ES-I3 (cell line): ENCODE measurements at regions not wholly inside any gene's neighbourhood (a gene's known extent, or its start where the extent isn't known, plus 50 kb on each side); places are given as distances from the start of the nearest gene placed in this dataset.

ENCODE experiments used
- H3K36me3 ChIP-seq: 2 replicates; pipeline ENCODE4 v1.6.1; 2013; ENCODE audit warnings: mild to moderate bottlenecking, low read length, control low read depth, moderate library complexity; ENCODE audit not compliant: insufficient read depth
- H3K4me1 ChIP-seq: 2 replicates; pipeline ENCODE4 v1.6.1; 2013; ENCODE audit warnings: mild to moderate bottlenecking, control low read depth, low read length; ENCODE audit not compliant: insufficient read depth
- H3K9ac ChIP-seq: 2 replicates; pipeline ENCODE4 v1.6.1; 2013; ENCODE audit warnings: low read depth, mild to moderate bottlenecking, low read length, moderate library complexity
- H3K9me3 ChIP-seq: 2 replicates; pipeline ENCODE4 v1.6.1; 2013; ENCODE audit warnings: mild to moderate bottlenecking, low read length, moderate library complexity; ENCODE audit not compliant: control insufficient read depth, insufficient read depth

DNA sequence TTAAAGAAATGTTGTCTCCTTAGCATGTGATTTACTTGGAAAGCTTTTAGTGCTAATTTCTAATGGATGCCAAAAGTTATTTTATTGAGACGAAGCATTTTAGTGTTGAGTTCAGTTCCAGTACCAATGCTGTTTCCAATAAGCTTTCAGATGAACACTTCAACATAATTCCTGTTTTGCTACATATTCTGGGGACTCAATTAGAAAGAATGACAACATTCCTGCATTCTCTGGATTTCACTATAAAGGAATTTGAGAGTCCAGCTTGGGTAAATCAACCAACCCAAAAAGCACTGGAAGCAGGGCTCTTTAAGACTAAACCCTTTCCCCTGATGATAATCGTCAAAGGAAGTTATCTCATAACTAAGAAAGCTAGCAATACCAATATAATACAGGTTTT lies 353.0 kb upstream of the TMTC1 start:
- no peaks in the 10 kb centered on the region for H3K9me3 ChIP-seq
- no peak overlapping the region for H3K9ac ChIP-seq
- no peaks in the 10 kb centered on the region for H3K4me1 ChIP-seq
- no peaks in the 10 kb centered on the region for H3K36me3 ChIP-seq

DNA sequence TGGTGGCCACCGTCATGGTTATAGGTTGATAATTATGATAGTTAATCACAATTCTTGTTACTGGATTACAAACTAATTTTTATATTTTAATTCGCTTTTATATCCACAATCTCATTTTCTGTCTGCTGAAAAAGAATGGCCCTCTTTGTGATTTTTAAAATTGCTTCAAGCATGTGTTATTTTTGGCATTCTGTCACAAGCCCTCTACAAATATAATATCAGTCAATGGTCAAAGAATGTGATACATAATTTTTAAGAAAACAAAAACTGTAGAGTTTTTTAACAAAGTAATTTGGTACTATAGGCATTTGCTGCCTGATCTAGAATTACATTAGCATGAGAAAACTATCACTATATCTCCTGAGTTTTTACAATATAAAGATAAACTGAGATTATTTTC lies 352.0 kb upstream of the TMTC1 start:
- Histone ChIP-seq H3K4me1 (no peaks in the 10 kb centered on the region), H3K9me3 (no peaks in the 10 kb centered on the region), H3K36me3 (no peaks in the 10 kb centered on the region), H3K9ac (no peak overlapping the region)

DNA sequence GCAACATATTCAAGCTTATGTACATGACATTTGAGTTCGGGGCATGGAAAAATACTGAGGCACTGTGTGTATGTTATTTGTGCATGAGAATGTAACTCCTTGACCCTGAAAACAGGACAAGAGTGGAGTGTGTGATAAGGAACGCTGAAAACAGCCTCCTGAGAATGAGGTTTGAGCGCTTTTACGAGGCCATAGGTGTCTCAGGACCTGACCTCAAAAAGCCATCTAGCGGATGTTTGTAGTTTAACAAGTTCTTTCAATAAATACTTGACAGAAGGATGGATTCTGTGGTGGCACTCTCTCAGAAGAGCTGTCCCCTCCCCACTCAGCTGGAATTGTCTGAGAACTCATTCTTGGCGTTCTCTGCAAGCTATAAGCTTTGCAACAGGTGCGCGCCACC lies 350.5 kb upstream of the TMTC1 start:
- Histone ChIP-seq H3K9ac (no peak overlapping the region), H3K9me3 (no peaks in the 10 kb centered on the region), H3K4me1 (no peaks in the 10 kb centered on the region), H3K36me3 (no peaks in the 10 kb centered on the region)

DNA sequence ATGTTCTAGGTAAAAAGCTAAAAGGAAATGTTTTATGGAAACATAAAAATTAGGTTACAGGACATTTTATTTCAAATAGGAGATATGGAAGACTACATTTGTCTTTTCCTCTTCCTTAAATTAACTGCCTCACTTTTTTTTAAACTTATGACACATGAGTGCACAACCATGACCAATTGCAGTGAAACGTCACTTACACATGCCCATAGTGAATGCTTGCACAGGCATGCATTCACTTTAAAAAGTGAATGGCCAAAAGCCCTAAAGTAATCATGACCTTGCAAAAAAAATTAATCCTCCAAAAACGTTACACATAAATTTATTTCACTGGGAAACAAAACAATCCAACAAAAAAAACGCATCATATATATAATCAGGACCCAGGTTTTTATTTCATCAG lies 343.2 kb upstream of the TMTC1 start:
- Histone ChIP-seq H3K9ac (no peak overlapping the region), H3K4me1 (no peaks in the 10 kb centered on the region), H3K36me3 (no peaks in the 10 kb centered on the region), H3K9me3 (no peaks in the 10 kb centered on the region)

DNA sequence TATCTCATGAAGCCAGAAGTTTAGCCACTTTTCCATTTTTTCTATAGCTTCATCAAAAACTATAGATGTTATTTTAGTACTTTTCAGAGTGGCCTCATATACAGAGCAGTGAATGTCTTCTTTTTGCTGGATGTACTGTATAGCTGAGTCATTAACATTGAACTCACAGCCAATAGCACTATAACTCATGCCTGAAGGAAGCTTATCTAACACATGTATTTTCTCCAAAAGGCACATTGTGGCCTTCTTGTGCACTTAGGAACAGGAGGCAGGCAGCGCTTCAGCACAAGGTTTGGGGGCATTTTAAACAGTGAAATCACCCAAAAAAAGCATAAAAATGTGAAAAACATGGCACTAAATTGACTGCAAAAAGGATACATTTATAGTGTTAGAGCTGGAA lies 336.8 kb upstream of the TMTC1 start:
- no peak overlapping the region for H3K9ac ChIP-seq
- no peaks in the 10 kb centered on the region for H3K4me1 ChIP-seq
- no peaks in the 10 kb centered on the region for H3K9me3 ChIP-seq
- H3K36me3 ChIP-seq, result no peaks in the 10 kb centered on the region

DNA sequence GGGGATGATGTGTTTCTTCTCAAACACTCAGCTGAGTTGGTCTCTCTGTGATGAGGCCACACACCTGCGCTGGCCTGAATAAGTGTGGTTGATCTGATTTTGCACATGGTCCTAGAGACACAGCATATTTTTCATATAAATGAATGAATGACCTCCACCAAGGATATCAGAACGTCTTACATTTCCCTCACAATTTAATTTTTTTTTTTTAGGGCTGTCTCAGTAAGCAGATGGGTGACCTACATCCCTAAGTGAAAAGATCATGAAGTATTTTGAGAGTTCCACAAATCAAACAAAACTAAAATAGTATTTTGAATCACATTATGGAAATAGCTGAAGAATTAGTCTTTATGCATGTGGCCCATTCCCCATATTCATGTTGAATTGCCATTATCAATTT lies 333.7 kb upstream of the TMTC1 start:
- H3K4me1 ChIP-seq, result no peaks in the 10 kb centered on the region
- no peak overlapping the region for H3K9ac ChIP-seq
- no peaks in the 10 kb centered on the region for H3K9me3 ChIP-seq
- H3K36me3 ChIP-seq, result no peaks in the 10 kb centered on the region

DNA sequence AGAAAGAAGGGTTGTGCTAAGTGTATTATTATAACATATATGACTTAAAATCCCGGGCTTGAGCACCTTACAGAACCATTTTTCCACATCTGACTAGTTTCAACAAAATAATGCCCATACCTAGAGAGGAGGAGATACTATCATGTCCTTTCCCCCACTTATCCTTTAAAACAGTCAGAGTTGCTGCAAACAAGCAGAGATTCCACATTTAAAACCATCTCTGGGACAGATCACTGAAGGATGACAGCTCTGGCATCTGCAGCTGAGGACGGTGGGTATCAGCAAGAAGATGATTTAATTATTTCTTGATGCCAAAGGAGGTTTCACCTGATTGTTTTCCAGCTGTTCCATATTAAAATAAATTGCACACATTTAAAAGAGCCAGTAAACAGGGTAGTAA lies 328.0 kb upstream of the TMTC1 start:
- Histone ChIP-seq H3K9me3 (no peaks in the 10 kb centered on the region), H3K9ac (no peak overlapping the region), H3K4me1 (no peaks in the 10 kb centered on the region), H3K36me3 (no peaks in the 10 kb centered on the region)

DNA sequence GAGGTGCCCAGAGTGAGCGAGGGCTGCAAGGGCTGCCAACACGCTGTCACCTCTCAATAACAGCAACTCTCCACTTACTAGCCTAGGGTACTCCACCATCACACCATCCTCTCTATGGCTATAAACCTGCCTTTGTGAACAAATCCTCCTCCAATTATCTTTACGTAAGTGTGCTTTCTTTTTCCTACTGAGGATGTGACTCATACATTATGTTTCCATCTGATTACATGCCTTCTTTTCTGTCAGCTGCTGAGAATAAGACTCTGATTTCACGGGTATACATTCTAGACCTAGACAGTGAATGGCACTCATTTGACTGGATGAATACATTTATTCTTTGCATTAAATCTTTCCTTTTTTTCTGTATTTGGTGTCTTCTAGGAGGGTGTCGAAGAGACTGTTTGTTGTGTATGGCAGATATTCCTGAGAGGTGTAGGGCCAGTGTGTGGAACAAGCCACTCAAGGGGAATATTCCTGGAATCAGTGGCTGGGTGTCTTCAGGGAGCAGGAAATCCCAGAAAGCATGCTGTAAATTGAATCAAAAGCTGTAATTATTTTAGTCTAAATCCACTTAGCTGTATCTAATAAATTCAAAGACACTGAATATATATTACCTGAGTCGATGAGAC lies 327.3 kb upstream of the TMTC1 start:
- H3K9me3 ChIP-seq, result no peaks in the 10 kb centered on the region
- no peaks in the 10 kb centered on the region for H3K36me3 ChIP-seq

DNA sequence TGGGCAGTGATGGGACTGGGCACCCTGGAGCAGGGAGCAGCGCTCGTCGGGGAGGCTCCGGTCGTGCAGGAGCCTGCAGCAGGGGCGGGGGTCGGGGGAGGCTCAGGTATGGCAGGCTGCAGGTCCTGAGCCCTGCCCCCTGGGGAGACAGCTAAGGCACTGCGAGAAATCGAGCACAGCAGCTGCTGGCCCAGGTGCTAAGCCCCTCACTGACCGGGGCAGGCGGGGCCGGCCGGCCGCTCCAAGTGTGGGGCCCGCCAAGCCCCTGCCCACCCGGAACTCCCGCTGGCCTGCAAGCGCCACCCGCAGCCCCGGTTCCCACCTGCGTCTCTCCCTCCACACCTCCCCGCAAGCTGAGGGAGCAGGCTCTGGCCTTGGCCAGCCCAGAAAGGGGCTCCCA lies 326.8 kb upstream of the TMTC1 start:
- no peaks in the 10 kb centered on the region for H3K36me3 ChIP-seq
- H3K9ac ChIP-seq, result no peak overlapping the region
- no peaks in the 10 kb centered on the region for H3K4me1 ChIP-seq
- H3K9me3 ChIP-seq, result no peaks in the 10 kb centered on the region

More for the DNA sequence above, 327.3 kb upstream of the TMTC1 start:
- H3K9ac ChIP-seq, result no peak overlapping the region
- H3K4me1 ChIP-seq, result no peaks in the 10 kb centered on the region

DNA sequence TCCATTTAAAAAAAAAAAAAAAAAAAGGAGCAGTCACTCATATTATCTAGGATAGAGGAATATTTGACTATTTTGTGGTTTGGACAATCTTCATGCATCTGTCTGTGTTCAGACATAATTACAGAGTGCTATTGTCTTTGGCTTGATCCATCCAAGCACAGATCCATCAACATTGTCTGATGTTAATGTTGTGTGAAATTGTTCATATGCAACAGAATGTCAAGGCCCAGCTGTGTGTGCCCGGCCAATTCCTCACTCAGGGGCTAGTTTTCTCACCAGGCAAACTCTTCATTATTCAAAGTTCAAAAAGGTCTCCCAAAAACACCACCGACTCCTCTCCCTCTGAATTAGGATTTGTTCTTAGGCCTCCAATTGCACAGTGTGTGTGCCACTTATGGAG lies 324.9 kb upstream of the TMTC1 start:
- Histone ChIP-seq H3K9me3 (no peaks in the 10 kb centered on the region), H3K9ac (no peak overlapping the region), H3K36me3 (no peaks in the 10 kb centered on the region), H3K4me1 (no peaks in the 10 kb centered on the region)

DNA sequence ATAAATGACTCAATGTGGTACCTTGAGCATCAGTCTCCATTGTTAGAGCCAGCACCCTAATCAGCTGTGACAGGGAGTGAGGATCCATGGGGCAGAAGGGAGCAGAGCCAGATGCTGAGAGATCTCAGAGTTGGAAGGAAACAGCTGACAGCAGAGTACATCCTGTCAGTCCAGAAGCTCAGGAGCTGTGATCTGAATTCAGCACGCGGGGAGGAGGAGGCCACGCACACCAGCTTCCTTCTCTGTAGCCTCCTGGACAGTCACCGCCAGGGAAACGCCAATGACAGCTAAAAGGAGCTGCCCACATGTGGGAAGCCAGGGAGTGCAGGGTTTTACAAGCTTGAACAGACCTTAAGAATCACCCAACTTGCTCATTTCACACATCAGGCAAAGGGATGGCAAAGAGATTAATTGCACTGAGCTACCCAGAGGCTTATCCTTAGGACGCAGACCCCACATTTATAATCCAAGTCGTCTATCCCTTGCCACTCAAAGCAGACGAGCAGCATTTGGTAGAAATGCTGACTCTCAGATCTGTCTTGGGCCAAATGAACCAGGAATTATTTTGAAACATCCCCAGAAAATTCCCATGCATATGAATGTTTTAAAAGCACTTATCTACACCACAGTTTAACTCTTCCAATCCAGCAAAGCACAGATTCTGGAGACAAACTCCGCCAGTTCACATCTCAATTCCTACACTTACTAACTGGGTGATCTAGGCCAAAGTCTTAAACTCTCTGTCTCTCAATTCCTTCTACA lies 322.6 kb upstream of the TMTC1 start:
- Histone ChIP-seq H3K36me3 (no peaks in the 10 kb centered on the region), H3K9ac (no peak overlapping the region), H3K9me3 (no peaks in the 10 kb centered on the region), H3K4me1 (no peaks in the 10 kb centered on the region)

DNA sequence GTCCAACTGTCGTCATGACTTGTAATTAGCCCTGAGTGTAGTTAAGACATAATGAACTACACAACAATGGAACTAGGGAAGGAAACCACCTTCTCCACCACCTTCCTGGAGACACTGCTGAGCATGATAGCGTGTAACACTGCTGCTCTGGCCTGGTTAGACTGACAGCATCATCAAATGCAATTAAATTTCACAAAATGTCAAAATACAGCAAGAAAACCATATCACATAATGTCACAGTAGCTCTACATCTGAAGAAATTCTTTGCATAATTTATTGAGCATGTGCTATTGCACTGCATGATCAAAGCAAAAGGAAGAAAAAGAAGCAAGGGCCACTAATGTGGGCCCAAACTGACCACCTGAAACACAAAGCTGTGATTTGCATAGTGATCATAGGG lies 321.8 kb upstream of the TMTC1 start:
- Histone ChIP-seq H3K36me3 (no peaks in the 10 kb centered on the region), H3K9me3 (no peaks in the 10 kb centered on the region), H3K9ac (no peak overlapping the region), H3K4me1 (no peaks in the 10 kb centered on the region)

DNA sequence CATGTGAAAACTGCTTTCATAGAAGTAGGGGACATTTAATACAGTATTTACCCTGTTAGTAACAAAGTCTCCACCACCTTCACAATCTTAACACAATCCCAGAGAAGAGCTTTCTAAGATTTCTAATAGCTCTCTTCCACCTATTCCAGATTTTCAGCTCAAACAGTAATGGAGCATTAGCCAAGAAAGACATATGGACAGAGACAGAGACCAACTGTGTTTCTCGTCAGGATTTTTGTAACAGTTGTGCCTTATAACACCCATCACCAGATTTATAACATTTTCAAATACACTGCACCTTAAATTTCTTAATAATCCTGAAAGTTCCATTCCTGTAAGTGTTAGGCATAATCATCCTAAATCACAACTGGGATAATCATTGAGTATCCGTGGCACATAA lies 321.2 kb upstream of the TMTC1 start:
- Histone ChIP-seq H3K36me3 (no peaks in the 10 kb centered on the region), H3K9me3 (no peaks in the 10 kb centered on the region), H3K4me1 (no peaks in the 10 kb centered on the region), H3K9ac (no peak overlapping the region)

DNA sequence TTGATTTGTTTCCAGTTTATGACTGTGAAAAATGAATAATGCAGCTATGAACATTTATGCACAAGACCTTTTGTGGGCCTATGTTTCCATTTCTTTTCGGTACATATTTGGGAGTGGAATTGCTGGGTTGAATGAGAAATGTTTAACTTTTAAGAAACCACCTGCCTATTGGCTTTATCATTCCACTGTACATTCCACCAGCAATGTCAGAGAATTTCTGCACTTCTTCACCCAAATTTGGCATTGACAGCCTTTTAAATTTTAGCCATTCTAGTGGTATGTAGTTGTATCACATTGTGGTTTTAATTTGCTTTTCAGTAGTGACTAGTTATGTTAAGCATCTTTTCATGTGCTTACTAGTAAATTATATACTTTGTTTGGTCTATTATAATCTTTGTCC lies 317.0 kb upstream of the TMTC1 start:
- no peaks in the 10 kb centered on the region for H3K9me3 ChIP-seq
- H3K9ac ChIP-seq, result no peak overlapping the region
- H3K4me1 ChIP-seq, result peaks cover 17% of the 10 kb centered on the region; the same call in 1 of the 2 replicates
- H3K36me3 ChIP-seq, result no peaks in the 10 kb centered on the region

DNA sequence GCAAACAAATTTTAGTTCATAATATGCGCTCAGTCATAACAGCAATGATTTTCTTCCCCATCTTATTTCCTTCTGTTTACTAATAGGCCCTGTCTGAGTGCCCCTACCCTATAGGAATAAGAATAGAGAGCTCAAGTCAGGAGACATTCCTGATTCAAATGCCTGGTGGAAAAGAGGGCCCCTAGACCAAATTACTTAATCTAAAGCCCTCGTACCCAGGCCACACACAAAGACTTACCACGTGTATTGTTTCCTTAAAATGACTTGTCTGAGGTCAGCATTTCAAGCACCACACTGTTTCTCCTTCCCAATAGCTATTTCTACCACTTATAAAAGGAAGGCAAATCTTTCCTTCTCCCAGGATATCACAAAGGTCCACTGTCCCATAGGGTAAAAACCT lies 314.9 kb upstream of the TMTC1 start:
- H3K36me3 ChIP-seq, result no peaks in the 10 kb centered on the region
- H3K9ac ChIP-seq, result no peak overlapping the region
- peaks cover 17% of the 10 kb centered on the region; the same call in 1 of the 2 replicates for H3K4me1 ChIP-seq

More for the DNA sequence above, 314.9 kb upstream of the TMTC1 start:
- H3K9me3 ChIP-seq, result no peaks in the 10 kb centered on the region
